Middle frontal gyrus (tissue), 1 donor: ENCODE measurements at regions not wholly inside any gene's neighbourhood (a gene's known extent, or its start where the extent isn't known, plus 50 kb on each side); places are given as distances from the start of the nearest gene placed in this dataset.

ENCODE experiments used
- DNase-seq: peaks from one replicate; pipeline ENCODE4 v3.0.0-alpha.2; 2015; ENCODE audit warnings: low spot score; ENCODE audit errors: extremely low spot score

DNA sequence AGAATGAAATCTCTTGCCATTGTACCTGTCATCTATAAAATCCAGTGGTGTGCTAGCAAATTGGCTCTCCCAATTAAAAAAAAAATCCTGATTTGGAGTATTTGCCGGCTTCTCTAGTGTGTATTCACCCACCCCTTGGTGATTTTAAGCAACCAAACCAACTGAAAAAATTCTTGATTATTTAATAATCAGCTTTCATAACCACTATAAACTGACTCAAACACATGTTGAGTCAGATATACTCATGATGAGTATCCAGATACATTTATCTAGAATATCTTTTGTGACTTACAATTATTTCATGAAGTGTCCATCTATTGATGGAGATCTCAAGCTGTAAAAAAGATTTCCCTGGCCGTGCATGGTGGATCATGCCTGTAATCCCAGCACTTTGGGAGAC, 205.4 kb downstream of the RASSF9 start:
- no peak for DNase-seq

DNA sequence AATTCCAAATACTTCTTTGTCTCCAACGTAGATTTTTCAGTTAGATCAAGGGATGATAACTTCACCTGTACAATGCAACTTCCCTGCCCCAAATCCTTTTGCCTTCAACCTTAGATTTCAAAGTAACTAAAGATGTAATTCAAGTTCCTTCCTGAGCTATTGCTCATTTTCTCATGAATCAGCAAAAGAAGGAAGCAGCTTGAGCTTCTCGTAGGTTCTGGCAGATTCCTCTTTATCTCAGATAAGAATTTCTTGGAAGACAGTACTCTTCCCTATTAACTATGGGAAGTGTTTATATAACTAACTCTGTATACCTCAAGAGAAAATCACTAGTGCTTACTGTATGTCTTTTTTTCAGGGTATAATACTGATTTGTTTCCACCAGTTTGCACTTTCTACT, 203.8 kb downstream of the RASSF9 start:
- no peak for DNase-seq

DNA sequence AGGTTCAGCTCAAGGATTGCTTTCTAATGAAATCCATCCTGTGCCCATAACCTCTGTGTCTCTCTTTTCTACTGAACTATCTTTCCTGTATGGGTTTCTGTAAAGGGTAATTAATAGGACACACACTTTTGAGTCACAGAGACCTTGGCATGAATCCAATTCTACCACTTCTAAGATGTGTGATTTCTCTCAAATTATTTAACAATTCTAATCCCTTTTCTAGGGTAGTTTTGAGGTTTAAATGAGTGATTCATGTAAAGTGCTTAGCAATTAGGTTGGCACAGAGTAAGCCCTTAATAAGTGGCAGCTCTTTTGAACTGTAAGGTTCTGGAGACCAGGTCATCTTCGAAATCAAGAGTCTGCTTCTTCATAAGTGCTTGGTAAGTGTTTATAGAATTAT, 202.7 kb downstream of the RASSF9 start:
- DNase-seq: no peak

DNA sequence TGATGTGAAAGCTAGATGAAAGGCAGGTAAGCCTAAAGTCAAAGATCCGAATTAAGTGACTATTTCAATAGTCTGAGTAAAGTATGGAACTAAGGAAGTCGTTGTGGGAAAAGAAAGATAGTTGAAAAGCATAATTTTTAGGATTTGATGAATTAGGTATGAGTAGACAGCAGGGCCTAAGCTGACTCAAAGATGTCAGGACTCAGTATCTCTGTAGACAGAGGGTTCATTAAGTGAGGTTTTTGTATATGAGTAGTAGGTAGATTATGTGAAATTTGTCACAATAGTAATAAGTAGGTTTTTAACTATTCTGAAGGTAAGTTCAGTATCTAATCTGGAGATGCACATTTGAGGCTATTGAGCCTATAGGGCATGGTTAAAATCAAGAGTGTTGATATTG, 196.4 kb downstream of the RASSF9 start:
- no peak for DNase-seq

DNA sequence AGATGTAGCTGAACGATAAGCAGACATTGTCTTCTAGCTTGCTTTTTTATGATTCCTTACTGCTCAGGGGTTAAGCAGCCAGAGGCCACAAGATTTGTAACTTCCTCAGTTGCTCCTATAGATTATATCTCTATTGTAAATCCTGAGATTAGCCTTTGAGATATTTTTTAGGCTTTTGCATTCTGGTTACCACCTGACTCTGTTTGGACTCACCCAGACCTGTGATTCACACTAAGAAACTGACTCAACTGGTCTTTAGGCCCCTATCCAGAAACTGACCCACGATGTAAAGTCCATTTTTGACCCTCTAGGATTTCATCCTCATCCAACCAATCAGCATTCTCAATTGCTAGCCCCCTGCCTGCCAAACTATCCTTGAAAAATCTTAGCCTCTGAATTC, 194.4 kb downstream of the RASSF9 start:
- no peak for DNase-seq

DNA sequence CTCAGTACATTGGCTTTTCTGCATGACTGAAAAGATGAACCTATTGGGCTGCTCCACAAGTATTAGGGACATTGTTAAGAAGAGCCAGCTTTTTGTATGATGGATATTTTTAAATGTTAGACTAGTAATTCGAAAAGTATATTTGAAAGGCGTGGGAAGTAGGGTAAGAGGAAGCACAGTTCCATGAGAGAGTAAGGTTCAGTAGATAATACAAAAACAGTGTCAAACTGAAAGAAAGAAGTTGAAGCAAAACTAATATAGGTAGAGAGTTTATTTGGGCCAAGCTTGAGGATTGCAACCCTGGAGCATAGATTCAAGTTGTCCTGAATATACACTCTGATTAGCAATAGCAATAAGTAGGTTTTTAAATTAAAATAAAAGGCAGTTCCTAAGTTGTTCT, 193.9 kb downstream of the RASSF9 start:
- DNase-seq: no peak

DNA sequence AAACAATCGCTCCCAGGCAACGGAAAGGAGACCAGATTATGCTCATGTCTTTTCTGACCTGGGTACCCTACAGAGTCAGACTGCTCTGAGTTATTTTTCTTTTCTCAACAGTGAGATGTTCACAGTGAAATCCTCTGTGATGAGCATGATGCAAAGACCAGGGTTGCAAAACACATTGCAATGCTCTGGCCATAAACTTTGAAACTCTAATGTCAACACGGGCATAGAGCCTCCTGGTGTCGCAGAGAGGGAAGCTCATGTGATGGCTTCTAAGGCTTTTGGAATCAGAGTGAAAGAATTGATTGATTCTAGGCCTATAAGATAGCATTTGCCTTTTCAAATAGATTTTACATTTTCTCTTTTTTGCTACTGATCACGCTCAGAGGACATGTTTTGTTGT, 193.4 kb downstream of the RASSF9 start:
- no peak for DNase-seq

DNA sequence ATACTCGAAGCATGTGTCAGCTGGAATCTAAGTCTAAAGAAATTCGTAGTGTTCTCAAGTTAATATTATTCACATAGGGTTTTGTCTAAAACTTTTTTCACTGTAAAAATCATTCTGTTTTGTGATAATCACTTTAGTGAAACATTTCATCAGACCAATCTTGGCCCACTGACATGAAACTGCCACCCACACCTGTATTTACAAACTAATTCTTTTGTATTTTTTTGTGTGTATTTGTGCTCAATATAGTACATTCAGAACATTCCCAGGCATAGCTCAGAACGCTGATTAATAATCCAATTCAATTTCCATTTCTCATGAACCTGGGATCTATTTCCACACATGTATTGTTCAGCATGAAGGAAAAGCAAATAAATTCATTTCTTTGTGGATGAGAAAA, 191.7 kb downstream of the RASSF9 start:
- no peak for DNase-seq

DNA sequence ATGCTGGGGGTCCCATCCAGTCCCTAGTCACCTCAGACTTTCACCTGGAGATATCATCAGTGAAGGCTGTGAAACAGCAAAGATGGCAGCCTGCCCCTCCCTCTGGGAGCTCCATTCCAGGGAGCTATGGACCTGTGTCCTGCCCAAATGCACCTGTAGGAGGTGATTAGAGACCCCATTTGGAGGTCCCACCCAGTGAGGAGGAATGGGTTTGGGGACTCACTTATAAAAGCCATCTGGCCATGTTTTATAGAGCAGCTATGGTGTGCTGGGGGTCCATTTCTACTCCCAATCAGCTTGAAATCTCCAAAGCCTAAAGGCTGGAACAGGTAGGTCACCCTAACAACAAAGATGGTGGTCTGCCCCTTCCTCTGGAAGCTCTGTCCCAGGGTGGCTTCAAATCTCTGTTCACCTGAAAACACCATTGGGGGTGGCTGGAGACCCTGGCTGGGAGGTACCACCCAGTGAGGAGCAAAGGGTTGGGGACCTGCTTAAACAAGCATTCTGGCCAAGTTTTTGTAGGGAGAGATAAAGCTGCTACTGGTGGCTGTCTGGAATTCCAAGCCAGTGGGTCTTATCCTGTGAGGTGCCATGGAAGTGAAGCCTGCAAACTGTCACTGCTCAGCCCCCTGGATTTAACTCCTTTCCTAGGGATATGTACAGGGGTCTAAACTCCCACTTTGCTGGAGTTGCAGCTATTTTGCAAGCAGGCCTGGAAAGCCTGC, 182.3 kb downstream of the RASSF9 start:
- no peak for DNase-seq

DNA sequence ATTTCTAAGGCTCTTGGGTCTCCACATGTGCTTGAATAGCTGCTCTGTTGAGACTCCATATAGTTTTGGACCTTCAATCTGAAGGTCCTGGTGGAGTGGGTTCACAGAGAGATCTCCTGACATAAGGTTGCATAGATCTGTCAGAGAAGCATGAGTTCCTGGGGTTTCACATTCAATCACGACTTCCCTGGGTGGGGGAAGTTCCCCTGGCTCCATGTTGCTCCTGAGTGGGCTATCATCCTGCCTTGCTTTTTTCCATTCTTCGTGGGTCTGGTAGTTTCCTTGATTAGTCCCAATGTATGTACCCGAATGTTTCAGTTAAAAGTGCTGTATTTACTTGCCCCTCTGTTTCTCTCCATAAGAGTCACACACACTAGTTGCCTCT, 181.8 kb downstream of the RASSF9 start:
- no peak for DNase-seq

DNA sequence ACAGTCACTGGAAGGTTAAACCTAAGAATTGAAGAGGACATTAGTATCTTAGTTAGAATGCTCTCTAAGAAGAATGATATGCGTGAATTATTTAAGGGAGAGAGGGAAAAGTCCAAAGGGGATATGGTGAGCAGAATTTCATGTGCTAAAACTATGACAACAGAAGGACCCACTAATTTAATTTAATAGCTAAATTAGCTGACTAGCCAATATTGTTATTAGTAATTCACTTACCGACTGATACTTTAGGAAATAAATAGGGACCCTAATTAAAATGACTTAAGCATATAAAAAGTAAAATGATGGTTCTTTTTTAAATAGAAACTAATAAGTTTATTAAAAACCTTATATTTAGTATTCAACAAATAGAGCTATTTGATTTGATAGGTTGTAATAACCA, 179.6 kb downstream of the RASSF9 start:
- no peak for DNase-seq

DNA sequence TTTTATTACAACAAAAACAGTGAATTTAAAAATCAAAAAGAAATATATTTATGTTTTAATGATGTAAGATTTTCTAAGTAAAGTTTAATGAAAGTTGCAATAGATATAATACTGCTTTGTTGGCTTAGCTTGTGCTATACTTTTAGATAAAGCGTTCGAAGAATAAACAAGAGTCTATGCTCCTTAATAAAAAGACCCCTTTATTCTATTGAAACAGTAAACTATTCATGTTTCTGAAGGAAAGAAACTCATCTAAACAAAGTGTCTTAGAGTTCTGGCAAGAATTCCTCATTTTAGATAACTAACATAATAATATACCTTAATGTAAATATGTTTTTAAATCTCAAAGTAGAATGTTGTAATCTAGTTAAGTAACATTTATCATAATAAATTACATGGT, 179.0 kb downstream of the RASSF9 start:
- no peak for DNase-seq

DNA sequence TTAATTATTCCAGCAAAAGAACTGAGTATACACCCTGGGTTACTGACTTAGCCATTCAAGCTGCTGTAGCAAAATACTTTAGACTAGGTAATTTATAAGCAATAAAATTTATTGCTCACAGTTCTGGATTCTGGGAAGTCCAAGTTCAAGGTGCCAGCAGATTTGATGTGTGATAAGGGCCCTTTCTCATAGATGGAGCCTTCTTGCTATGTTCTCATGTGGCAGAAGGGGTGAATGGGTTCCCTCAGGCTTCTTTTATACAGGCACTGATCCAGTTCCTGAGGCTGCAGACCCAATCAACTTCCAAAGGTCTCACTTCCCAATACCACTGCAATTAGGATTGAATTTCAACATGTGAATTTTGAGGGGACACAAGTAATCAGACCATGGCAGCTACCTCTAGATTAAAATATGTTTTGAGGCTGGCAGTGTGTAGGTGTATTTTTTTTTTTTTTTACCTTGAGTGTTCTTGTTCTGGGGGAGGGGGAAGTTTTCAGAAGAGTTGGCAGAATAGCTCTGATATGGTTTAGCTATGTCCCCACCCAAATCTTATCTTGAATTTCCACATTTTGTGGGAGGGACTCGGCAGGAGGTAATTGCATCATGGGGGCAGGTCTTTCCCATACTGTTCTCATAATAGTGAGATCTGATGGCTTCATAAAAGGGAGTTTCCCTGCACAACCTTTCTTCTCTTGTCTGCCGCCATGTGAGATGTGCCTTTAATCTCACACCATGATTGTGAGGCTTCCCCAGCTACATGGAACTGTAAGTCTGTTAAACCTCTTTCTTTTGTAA, 178.2 kb downstream of the RASSF9 start:
- DNase-seq: no peak

DNA sequence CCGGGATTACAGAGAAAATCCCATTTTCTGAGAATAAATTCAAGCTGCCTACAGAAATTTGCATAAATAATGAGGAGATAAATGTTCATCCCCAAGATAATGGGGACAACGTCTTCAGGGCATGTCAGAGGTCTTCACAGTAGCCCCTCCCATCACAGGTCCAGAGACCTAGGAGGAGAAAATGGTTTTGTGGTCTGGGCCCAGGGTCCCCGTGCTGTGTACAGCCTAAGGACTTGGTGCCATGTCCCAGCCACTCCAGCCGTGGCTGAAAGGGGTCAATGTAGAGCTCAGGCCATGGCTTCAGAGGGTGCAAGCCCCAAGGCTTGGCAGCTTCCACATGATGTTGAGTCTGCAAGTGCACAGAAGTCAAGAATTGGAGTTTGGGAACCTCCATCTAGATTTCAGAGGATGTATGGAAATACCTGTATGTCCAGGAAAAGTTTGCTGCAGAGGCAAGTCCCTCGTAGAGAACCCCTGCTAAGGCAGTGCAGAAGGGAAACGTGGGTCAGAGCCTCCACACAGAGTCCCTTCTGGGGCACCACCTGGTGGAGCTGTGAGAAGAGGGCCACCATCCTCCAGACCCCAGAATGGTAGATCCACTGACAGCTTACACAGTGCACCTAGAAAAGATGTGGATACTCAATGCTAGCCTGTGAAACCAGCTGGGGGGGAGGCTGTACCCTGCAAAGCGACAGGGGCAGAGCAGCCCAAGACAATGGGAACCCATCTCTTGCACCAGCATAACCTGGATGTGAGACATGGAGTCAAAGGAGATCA, 176.3 kb downstream of the RASSF9 start:
- no peak for DNase-seq

DNA sequence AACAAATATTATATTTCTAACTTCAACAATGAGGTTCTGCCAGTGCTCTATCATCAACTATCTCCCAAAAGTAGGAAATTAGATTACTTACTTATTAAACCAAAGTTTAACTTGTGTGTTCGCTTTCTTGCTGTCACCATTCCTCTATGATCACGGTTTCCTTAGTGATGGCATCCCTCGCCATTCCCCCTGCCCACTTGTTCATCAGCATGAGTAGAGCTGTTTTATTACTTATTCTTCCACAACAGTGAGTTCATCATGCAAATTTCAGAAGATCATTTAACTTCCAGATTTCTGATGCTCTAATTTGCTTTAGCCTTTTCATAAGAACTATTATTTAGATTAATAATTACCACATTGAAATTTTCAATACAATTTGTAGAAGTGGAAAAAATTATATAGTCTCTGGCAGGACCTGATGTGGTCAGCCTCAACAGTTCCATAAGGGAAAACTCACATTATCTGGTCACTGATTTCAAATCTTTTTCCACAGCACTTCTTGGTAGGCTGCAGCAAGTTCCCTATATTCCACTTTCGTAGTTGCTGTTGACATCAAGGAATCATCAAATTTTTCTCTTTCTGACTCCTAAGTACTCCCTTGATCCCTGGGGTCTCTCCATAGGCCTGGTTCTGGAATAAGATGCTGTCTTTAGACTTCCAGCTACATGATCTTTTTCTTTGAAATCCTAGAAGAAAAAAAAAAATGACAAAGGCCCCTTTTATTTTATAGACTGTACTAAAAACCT, 174.6 kb downstream of the RASSF9 start:
- DNase-seq: no peak

DNA sequence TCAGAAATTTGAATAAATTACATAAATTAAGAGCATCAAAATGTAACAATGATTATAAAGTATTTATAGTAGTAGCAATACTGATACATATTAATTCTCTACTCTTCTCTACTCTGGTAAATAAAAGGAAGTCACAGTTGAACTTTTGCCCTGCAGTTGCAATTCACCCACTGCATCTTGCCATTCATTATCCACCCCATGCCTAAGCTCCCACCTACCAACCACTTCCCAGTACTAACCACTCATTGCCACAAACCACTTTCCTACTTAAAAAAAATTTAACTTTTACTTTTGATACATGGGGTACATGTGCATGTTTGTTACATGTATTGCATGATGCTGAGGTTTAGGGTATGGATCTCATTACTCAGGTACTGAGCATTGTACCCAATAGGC, 174.0 kb downstream of the RASSF9 start:
- no peak for DNase-seq

DNA sequence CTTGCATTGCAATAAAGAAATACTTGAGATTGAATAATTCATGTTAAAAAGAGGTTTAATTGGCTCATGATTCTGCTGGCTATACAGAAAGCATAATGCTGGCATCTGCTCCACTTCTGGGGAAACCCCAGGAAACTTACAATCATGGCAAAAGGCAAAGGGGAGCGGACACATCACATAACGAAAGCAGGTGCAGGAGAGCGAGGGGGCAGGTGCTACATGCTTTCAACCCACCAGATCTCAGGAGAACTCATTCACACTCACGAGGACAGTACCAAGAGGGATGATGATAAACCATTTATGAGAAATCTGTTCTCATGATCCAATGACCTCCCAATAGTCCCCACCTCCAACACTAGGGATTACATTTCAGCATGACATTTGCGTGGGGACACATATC, 172.6 kb downstream of the RASSF9 start:
- DNase-seq: no peak

DNA sequence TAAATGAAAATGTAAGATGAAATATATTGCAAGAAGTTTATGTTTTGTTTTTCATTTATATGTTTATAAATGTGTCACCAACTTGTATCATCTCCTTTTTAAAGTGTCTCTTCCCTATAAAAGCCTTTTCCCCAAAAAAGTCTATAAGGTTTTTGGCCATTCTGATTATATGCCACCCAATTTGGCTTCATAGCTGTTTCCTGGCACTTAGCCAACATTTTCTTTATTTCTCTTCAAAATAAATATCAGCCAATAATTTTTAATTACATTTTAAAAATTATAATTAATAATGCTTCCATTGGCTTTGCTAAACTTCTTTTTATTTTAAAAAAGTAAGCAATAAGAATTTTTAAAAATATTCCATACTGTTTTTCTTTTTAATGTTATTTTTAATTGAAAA, 171.8 kb downstream of the RASSF9 start:
- DNase-seq: no peak

DNA sequence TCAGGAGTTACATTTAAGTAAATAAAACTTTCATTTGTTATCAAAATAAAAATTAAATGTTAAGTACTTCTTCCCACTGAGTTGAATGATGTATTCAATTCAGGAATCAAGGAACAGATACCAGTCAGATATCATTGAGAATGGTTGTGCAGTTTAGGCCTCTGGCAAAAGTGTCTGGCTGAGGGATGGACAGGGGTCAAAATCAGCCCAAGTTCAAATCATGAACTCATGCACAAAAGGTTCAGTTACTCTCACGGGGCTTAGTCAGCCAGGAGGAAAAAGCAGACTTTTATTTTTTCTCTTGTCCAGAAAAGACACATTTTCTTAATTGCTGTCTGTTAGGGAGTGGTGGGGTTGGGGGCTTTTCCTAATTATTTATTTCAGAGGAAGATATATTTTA, 166.3 kb downstream of the RASSF9 start:
- DNase-seq: no peak

DNA sequence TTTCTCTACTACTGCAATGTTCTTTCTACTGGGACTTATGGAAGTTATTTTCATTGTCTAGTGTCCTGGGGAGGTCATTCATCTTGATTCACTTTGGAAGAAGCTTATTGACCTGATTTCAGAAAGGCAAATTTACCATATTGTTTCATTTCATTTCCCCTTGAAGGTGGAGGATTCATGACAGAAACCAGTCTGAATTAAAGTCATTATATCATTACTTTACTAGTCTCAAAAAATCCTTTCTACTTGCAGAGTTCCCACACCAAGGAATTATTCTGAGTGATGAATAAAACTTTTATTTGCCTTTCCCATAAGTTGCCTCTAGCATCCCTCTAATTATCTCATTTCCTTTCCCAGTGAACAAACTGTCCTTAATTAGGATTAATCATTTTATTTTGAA, 163.8 kb downstream of the RASSF9 start:
- DNase-seq: no peak

DNA sequence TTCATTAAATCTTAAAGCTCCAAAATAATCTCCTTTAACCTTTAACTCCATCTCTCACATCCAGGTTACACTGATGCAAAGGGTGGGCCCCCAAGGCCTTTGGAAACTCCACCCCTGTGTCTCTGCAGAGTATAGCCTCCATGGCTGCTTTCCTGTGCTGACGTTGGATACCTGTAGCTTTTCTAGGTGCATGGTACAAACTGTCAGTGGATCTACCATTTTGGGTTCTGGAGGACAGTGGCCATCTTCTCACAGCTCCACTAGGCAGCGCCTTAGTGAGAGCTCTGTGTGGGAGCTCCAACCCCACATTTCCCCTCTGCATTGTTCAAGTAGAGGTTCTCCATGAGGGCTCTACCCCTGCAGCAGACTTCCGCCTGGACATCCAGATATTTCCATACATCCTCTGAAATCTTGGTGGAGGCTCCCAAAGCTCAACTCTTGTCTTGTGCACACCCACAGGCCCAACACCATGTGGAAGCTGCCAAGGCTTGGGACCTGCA, 162.2 kb downstream of the RASSF9 start:
- DNase-seq: no peak
